NCI-H1092 treated with DMSO at 0.1 percent for 48 hours (cell line): ENCODE measurements at regions not wholly inside any gene's neighbourhood (a gene's known extent, or its start where the extent isn't known, plus 50 kb on each side); places are given as distances from the start of the nearest gene placed in this dataset.
A peak's percentile ranks its signal among the peaks of the same experiment; 100 is the strongest.
"Not testable (repeated sequence)": the region's sequence is repeated elsewhere in the genome, so short reads cannot be mapped to it uniquely, and the experiment has no call there.

Source experiments
- DNase-seq: peaks from one replicate; lab custom pipeline; 2025; lab: John Stamatoyannopoulos, UW

GRCh38 chr15:70576696-70577095 lies 186.7 kb downstream of the UACA start:
- DNase-seq: no peak

DNA sequence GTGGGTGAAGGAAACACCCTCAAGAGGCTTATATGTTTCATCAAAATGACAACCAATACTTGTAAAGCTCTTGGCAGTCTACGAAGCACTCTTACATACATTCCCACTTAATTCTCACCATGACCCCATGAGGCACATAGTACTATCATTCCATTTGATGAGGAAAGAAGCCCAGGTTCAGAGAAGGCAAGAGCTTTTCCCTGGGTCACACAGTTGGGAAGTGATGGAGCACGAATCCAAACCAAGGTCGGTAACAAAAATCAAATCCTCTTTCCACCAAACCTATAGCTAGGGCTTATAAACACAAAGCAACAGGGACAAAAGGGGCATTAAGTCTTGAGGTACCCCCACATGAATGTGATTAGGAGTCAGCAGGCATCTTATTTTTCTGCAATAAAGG lies 187.1 kb downstream of the UACA start:
- no peak for DNase-seq

GRCh38 chr15:70575231-70576226 lies 187.8 kb downstream of the UACA start:
- DNase-seq: peak; percentile 5

DNA sequence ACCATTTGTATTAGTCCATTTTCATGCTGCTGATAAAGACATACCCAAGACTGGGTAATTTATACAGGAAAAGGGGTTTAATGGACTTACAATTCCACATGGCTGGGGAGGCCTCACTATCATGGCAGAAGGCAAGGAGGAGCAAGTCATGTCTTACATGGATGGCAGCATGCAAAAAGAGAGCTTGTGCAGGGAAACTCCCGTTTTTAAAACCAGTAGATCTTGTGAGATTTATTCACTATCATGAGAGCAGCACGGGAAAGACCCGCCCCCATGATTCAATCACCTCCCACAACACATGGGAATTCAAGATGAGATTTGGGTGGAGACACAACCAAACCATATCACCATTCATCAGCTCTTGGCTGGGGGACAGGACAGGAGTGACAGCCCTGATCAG lies 189.0 kb downstream of the UACA start:
- not testable (repeated sequence) for DNase-seq

- DNase-seq: no peak
Observed at GRCh38 chr15:70573121-70573850, 190.1 kb downstream of the UACA start.

DNA sequence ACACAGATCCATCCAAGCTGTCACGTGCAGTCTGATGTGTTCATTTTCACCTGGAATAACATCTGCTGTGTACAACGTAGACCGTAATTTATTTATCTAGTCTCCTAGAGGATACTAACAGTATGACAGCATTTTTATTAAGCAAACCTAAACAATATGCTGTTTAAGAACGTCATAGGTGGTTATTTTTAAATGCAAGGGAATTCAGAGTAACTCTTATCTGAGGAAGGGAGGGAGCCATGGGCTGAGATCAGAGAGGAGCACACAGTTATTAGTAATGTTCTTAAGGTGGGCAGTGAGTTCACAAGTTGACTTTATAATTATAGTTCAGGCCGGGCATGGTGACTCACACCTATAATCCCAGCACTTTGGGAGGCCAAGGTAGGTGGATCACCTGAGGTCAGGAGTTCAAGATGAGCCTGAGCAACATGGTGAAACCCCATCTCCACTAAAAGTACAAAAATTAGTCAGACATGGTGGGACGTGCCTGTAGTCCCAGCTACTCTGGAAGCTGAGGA lies 193.6 kb downstream of the UACA start:
- DNase-seq: no peak

DNA sequence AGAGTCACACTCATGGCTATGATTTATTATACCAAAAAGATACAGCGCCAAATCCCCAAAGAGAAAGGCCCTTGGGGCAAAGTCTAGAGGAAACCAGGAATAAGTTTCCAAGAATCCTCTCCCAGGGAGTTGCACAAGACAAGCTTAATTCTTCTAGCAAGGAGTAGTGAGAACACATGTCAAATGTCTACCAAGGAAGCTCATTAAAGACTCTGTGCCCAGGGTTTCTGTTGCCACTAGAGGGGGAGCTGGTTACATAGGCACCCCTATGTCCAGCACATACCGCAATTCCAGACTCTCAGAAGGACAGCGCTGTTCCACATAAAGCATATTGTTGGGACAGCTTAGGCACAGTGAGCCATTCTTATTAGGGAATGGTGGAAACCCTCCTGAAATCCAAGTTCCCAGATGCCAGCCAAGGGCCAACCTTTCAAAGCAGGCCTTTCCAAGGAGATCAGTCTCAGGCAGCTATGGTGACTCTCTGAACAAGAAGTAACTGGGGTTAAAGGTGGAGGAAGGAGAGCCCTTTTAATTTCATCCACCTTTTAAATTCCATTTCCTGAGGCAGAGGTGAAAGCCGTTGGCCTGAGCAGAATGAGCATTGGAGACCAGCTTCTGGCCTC lies 194.2 kb downstream of the UACA start:
- DNase-seq: peak; percentile 4

- no peak for DNase-seq
Observed at GRCh38 chr15:70566989-70567388, 196.4 kb downstream of the UACA start.

GRCh38 chr15:70566047-70566835 lies 197.1 kb downstream of the UACA start:
- peak; percentile 11 for DNase-seq

- DNase-seq: no peak
Observed at GRCh38 chr15:70563561-70564095, 199.7 kb downstream of the UACA start.

DNA sequence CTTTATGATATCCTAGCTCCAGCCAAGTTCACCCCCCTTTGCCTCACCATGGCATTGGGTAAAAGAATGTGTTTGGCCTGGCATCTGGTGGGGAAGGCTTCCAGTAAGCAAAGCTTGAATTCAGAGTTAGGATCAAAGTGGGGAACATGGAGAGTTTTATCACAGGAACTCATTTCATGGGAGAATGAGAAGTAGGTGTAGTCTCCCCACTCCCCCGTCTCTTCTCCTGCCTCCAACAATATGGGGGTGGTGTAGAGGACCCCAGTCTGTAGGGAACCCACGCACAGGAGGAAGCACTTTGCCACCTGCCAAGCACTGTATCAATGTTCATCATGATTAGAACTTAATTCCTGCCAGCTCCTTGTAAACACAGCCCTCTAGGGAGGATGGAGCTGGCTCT lies 200.5 kb downstream of the UACA start:
- no peak for DNase-seq

- no peak for DNase-seq
Observed at GRCh38 chr15:70561885-70562284, 201.5 kb downstream of the UACA start.

- no peak for DNase-seq
Observed at GRCh38 chr15:70560617-70561328, 202.6 kb downstream of the UACA start.

GRCh38 chr15:70559265-70560239 lies 203.8 kb downstream of the UACA start:
- DNase-seq: no peak

- DNase-seq: no peak
Observed at GRCh38 chr15:70558406-70559264, 204.7 kb downstream of the UACA start.

DNA sequence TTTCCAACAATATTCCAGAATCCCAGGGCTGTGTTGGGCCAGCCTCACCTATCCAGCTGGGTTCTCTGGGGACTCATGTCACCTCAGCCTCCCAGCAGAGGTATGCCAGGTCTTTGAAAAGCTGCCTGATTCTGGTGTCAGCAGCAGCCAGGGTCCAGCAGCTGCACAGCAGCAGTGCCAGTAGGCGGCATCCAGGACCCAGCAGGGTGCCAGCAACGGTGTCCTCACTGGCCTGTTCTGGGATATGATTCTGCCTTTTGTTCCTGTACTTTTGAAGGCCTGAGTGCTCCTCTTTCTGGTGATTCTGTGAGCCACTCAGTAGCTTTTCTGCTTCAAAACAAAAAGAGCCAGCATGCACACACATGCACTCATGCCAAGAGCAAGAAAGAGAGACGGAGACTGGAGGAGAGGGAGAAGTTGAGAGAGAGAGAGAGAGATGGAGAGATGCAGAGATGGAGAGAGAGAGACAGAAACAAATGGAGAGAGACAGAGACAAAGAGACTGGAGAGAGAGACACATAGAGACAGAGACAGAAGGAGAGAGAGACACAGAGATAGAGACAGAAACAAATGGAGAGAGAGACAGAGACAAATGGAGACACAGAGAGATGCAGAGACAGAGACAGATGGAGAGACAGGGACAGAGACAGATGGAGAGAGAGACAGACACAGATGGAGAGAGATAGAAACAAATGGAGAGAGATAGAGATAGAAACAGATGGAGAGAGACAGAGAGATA lies 205.7 kb downstream of the UACA start:
- peak; percentile 3 for DNase-seq

DNA sequence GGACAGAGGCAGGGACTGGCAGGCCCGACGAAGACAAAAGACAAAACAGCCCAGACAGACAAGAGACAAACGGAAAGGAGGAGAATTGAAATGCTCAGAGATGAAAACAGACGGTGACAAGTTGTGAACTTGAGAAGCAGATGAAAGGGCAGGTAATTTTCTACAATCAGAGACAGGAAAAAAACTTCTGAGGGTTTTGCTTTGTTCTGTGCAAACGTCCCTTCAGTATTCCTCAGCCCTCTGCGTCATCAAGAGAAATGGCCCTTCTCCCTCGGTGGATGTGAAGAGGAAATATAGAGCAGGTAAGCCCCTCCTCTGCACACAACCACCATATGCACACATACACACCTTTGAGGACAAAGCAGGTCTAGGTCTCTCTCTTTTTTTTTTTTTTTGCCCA lies 206.6 kb downstream of the UACA start:
- DNase-seq: no peak
